ENCODE measurements at regions not wholly inside any gene's neighbourhood (a gene's known extent, or its start where the extent isn't known, plus 50 kb on each side); places are given as distances from the start of the nearest gene placed in this dataset.

GRCh38 chr17:77294761-77295160, 154.0 kb downstream of the SEC14L1 start:
- CTCF ChIA-PET (ENCODE audit: low intra/inter-chr PET ratio, low total read pairs): no interaction called here
- POLR2A ChIA-PET: interaction anchor here (9.7 kb wide), 1 partner anchor 10 kb away, joined by 335 read pairs; no protein-coding TSS in a partner anchor
- peaks cover 76% of the 10 kb centered on the region for H3K4me1 ChIP-seq (ENCODE audit: insufficient read depth, low read length)
- in situ Hi-C loops (cut with HindIII; ENCODE audit: extremely low pct_ligation_motif_present, low pct_unique_long_range_greater_than_20kb) (no loop called here), intact Hi-C loops (cut with micrococcal nuclease; ENCODE audit: unreplicated experiment) (no loop called here)
- peaks cover 16 to 35% of the 10 kb centered on the region in 2 experiments for H3K36me3 ChIP-seq (replicated peaks in 1 of 2; ENCODE audit: control insufficient read depth in 1 of 2, insufficient read depth in 2 of 2, low read length in 2 of 2)
- no peak overlapping the region for H3K4me2 ChIP-seq (ENCODE audit: low read depth, low read length)
- TF ChIP-seq RAD21 (CRISPR knock-in tag; IDR thresholded peaks at IDR 0.05) (no peak), FOXO4 (CRISPR knock-in tag; conservative IDR thresholded peaks at IDR 0.05) (0 out of 2 replicates have a peak, but pooled peaks have one; percentile 28)
- WGBS (ENCODE audit: low lambda C conversion rate): 96% methylated on average over 20 of the region's 20 CpGs
- peaks cover 92% of the 10 kb centered on the region for H3K79me2 ChIP-seq (ENCODE audit: insufficient read depth, low read length)
- no peaks in the 10 kb centered on the region for H3K27me3 ChIP-seq (ENCODE audit: control insufficient read depth in 1 of 2, insufficient read depth in 2 of 2, low read length in 2 of 2)
- no peak for ATAC-seq
- H3K4me3 ChIP-seq (replicated peaks in 1 of 3; ENCODE audit: insufficient read depth in 1 of 3, low read depth in 2 of 3, low read length in 3 of 3): no peak overlapping the region
- no peaks in the 10 kb centered on the region for H3K9me3 ChIP-seq (ENCODE audit: low read length)
- H2AFZ ChIP-seq (ENCODE audit: low read length): no peak overlapping the region
- DNase-seq (ENCODE audit: low spot score): no peak
- H3K9ac ChIP-seq (ENCODE audit: insufficient read depth, low read depth, low read length): no peak overlapping the region
- no peak for FAIRE-seq
- H3K27ac ChIP-seq (ENCODE audit: extremely low read length, insufficient read depth, low read length): peak overlapping the region; percentile 21
- peaks cover 28% of the 10 kb centered on the region for H4K20me1 ChIP-seq (ENCODE audit: insufficient read depth, low read length)
- BruUV-seq (replicated peaks): TSS peak; percentile 17

DNA sequence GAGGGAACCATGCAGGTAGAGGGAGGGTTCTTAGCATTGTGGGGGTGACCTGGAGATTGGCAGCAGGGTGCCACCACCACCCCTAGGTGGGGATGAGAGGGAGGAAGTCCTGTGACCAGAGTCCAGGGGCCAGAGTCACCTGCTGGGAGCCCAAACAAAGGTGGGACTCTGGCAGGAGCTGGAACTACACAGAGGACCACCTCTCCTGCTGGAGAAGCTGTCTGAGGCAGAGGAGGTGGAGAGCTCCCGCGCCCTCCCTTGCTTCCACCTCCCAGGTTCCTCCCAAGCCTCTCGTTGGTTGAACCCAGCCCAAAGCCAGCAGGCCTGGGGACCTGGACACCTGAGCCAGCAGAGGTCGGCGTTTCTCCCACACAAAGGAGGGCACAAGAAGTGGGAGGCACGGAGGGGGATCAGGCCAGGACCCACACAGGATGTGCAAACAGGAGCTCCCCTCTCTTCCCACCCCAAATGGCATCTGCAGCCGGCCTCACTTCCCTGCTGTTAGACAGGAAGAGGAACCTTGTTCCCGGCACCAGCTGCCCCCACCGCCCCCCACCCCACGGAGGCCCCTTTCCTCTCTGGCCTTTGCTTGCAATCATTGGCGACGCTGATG, 154.6 kb downstream of the SEC14L1 start:
- peaks cover 92% of the 10 kb centered on the region for H3K79me2 ChIP-seq (ENCODE audit: insufficient read depth, low read length)
- no peak overlapping the region for H3K4me2 ChIP-seq (ENCODE audit: low read depth, low read length)
- no peak overlapping the region for H2AFZ ChIP-seq (ENCODE audit: low read length)
- H3K4me1 ChIP-seq (ENCODE audit: insufficient read depth, low read length): peaks cover 78% of the 10 kb centered on the region
- intact Hi-C loops (cut with micrococcal nuclease; ENCODE audit: unreplicated experiment) (no loop called here), in situ Hi-C loops (cut with HindIII; ENCODE audit: extremely low pct_ligation_motif_present, low pct_unique_long_range_greater_than_20kb) (no loop called here)
- H3K27me3 ChIP-seq (ENCODE audit: control insufficient read depth in 1 of 2, insufficient read depth in 2 of 2, low read length in 2 of 2): no peaks in the 10 kb centered on the region
- FAIRE-seq (no peak), DNase-seq (ENCODE audit: low spot score) (no peak), ATAC-seq (peak; percentile 25)
- no peak overlapping the region for H3K9ac ChIP-seq (ENCODE audit: insufficient read depth, low read depth, low read length)
- no peaks in the 10 kb centered on the region for H3K9me3 ChIP-seq (ENCODE audit: low read length)
- H3K27ac ChIP-seq (ENCODE audit: extremely low read length, insufficient read depth, low read length): peak overlapping the region; percentile 21
- WGBS (ENCODE audit: low lambda C conversion rate): 95% methylated on average over 12 of the region's 12 CpGs
- peaks cover 16 to 35% of the 10 kb centered on the region in 2 experiments for H3K36me3 ChIP-seq (replicated peaks in 1 of 2; ENCODE audit: control insufficient read depth in 1 of 2, insufficient read depth in 2 of 2, low read length in 2 of 2)
- H4K20me1 ChIP-seq (ENCODE audit: insufficient read depth, low read length): peaks cover 34% of the 10 kb centered on the region
- ChIA-PET POLR2A (interaction anchor here (9.7 kb wide), 1 partner anchor 10 kb away, joined by 335 read pairs; no protein-coding TSS in a partner anchor), CTCF (ENCODE audit: low intra/inter-chr PET ratio, low total read pairs) (no interaction called here)
- H3K4me3 ChIP-seq (replicated peaks in 1 of 3; ENCODE audit: insufficient read depth in 1 of 3, low read depth in 2 of 3, low read length in 3 of 3): no peak overlapping the region
- no TSS peak for BruUV-seq (replicated peaks)
- TF ChIP-seq TSC22D2 (CRISPR knock-in tag; IDR thresholded peaks at IDR 0.05; ENCODE audit: borderline replicate concordance): no peak
- TF ChIP-seq ZNF263 (CRISPR knock-in tag; IDR thresholded peaks at IDR 0.05): peak; percentile 21; the same call in 1 of the 2 replicates
- no peak for TF ChIP-seq ZNF256 (CRISPR knock-in tag; conservative IDR thresholded peaks at IDR 0.05)
- TF ChIP-seq MED1 (CRISPR knock-in tag; IDR thresholded peaks at IDR 0.05): 0 out of 2 replicates have a peak, but pooled peaks have one; percentile 19
- TF ChIP-seq AGO2 (optimal IDR thresholded peaks at IDR 0.05; ENCODE audit: low read depth, low read length): peak; percentile 48
- TF ChIP-seq RBM22 (optimal IDR thresholded peaks at IDR 0.05; ENCODE audit: low read length): peak; percentile 20
- TF ChIP-seq, protein P1, sequence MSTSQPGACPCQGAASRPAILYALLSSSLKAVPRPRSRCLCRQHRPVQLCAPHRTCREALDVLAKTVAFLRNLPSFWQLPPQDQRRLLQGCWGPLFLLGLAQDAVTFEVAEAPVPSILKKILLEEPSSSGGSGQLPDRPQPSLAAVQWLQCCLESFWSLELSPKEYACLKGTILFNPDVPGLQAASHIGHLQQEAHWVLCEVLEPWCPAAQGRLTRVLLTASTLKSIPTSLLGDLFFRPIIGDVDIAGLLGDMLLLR (CRISPR knock-in tag; IDR thresholded peaks at IDR 0.05): 0 out of 2 replicates have a peak, but pooled peaks have one; percentile 35
- TF ChIP-seq ZBTB34 (CRISPR knock-in tag; IDR thresholded peaks at IDR 0.05): no peak
- TF ChIP-seq, protein P2, sequence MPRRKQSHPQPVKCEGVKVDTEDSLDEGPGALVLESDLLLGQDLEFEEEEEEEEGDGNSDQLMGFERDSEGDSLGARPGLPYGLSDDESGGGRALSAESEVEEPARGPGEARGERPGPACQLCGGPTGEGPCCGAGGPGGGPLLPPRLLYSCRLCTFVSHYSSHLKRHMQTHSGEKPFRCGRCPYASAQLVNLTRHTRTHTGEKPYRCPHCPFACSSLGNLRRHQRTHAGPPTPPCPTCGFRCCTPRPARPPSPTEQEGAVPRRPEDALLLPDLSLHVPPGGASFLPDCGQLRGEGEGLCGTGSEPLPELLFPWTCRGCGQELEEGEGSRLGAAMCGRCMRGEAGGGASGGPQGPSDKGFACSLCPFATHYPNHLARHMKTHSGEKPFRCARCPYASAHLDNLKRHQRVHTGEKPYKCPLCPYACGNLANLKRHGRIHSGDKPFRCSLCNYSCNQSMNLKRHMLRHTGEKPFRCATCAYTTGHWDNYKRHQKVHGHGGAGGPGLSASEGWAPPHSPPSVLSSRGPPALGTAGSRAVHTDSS (CRISPR knock-in tag; conservative IDR thresholded peaks at IDR 0.05): no peak
- no peak for TF ChIP-seq MBNL3 (CRISPR knock-in tag; conservative IDR thresholded peaks at IDR 0.05)

All from HepG2 (cell line).